ENCODE measurements at regions not wholly inside any gene's neighbourhood (a gene's known extent, or its start where the extent isn't known, plus 50 kb on each side); places are given as distances from the start of the nearest gene placed in this dataset.

- H3K4me3 ChIP-seq = no peak overlapping the region
- no peak for TF ChIP-seq CTCF (IDR thresholded peaks at IDR 0.05)
- intact Hi-C loops (cut with DNase I) = no loop called here
- H3K9me3 ChIP-seq = no peaks in the 10 kb centered on the region
- DNase-seq (no peak), ATAC-seq (no peak)
- no peak overlapping the region for H3K27ac ChIP-seq
- no peaks in the 10 kb centered on the region for H3K4me1 ChIP-seq
- no peaks in the 10 kb centered on the region for H3K27me3 ChIP-seq
- no peaks in the 10 kb centered on the region for H3K36me3 ChIP-seq
Observed at GRCh38 chr9:28678097-28678496, 1104.8 kb upstream of the C9orf72 start.

- Histone ChIP-seq H3K4me3 (no peak overlapping the region), H3K9me3 (no peaks in the 10 kb centered on the region), H3K27ac (no peak overlapping the region), H3K27me3 (no peaks in the 10 kb centered on the region), H3K4me1 (no peaks in the 10 kb centered on the region), H3K36me3 (no peaks in the 10 kb centered on the region)
- intact Hi-C loops (cut with DNase I) = no loop called here
- ATAC-seq = no peak
- no peak for TF ChIP-seq CTCF (IDR thresholded peaks at IDR 0.05)
- DNase-seq = no peak
Observed at GRCh38 chr9:28688172-28688571, 1114.9 kb upstream of the C9orf72 start.

GRCh38 chr9:28692012-28692411 is 1118.7 kb upstream of the C9orf72 start:
- no peak for DNase-seq
- Histone ChIP-seq H3K9me3 (no peaks in the 10 kb centered on the region), H3K27ac (no peak overlapping the region), H3K4me3 (no peak overlapping the region), H3K27me3 (no peaks in the 10 kb centered on the region), H3K36me3 (no peaks in the 10 kb centered on the region), H3K4me1 (no peaks in the 10 kb centered on the region)
- intact Hi-C loops (cut with DNase I) = no loop called here
- no peak for TF ChIP-seq CTCF (IDR thresholded peaks at IDR 0.05)
- ATAC-seq = no peak

- H3K4me1 ChIP-seq = no peaks in the 10 kb centered on the region
- no peak for TF ChIP-seq CTCF (IDR thresholded peaks at IDR 0.05)
- no peak overlapping the region for H3K27ac ChIP-seq
- ATAC-seq (no peak), DNase-seq (no peak)
- H3K36me3 ChIP-seq = no peaks in the 10 kb centered on the region
- intact Hi-C loops (cut with DNase I) = no loop called here
- no peaks in the 10 kb centered on the region for H3K27me3 ChIP-seq
- no peaks in the 10 kb centered on the region for H3K9me3 ChIP-seq
- H3K4me3 ChIP-seq = no peak overlapping the region
Observed at GRCh38 chr9:28696960-28697359, 1123.7 kb upstream of the C9orf72 start.

GRCh38 chr9:28699632-28700031 is 1126.4 kb upstream of the C9orf72 start:
- H3K27me3 ChIP-seq = no peaks in the 10 kb centered on the region
- H3K4me3 ChIP-seq = no peak overlapping the region
- DNase-seq = no peak
- no peaks in the 10 kb centered on the region for H3K9me3 ChIP-seq
- H3K4me1 ChIP-seq = no peaks in the 10 kb centered on the region
- intact Hi-C loops (cut with DNase I) = no loop called here
- no peak overlapping the region for H3K27ac ChIP-seq
- no peaks in the 10 kb centered on the region for H3K36me3 ChIP-seq
- no peak for ATAC-seq
- no peak for TF ChIP-seq CTCF (IDR thresholded peaks at IDR 0.05)

GRCh38 chr9:28707616-28708015 is 1134.3 kb upstream of the C9orf72 start:
- Histone ChIP-seq H3K4me3 (no peak overlapping the region), H3K27ac (no peak overlapping the region), H3K27me3 (no peaks in the 10 kb centered on the region), H3K36me3 (no peaks in the 10 kb centered on the region), H3K9me3 (no peaks in the 10 kb centered on the region), H3K4me1 (no peaks in the 10 kb centered on the region)
- ATAC-seq = no peak
- intact Hi-C loops (cut with DNase I) = no loop called here
- no peak for TF ChIP-seq CTCF (IDR thresholded peaks at IDR 0.05)
- DNase-seq = no peak
